ENCODE measurements at regions not wholly inside any gene's neighbourhood (a gene's known extent, or its start where the extent isn't known, plus 50 kb on each side); places are given as distances from the start of the nearest gene placed in this dataset.

DNA sequence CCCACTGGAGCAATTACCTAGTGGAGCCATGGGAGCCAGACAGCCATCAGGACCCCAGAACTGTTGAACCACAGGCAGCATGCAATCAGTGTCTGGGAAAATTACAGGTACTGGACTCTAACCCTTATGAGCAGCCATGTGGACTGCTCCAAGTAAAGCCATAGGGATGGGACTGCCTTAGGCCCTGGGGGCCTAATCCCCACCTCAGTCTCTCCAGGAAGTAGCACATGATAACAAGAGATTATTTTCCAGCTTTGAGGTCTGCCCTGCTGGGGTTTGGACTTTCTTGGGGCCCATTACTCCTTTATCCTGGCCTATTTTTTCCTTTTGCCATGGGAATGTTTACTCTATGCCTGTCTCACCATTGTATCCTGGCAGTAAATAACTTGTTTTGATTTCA, 226.8 kb downstream of the AEBP2 start:
- TF ChIP-seq, protein P1, sequence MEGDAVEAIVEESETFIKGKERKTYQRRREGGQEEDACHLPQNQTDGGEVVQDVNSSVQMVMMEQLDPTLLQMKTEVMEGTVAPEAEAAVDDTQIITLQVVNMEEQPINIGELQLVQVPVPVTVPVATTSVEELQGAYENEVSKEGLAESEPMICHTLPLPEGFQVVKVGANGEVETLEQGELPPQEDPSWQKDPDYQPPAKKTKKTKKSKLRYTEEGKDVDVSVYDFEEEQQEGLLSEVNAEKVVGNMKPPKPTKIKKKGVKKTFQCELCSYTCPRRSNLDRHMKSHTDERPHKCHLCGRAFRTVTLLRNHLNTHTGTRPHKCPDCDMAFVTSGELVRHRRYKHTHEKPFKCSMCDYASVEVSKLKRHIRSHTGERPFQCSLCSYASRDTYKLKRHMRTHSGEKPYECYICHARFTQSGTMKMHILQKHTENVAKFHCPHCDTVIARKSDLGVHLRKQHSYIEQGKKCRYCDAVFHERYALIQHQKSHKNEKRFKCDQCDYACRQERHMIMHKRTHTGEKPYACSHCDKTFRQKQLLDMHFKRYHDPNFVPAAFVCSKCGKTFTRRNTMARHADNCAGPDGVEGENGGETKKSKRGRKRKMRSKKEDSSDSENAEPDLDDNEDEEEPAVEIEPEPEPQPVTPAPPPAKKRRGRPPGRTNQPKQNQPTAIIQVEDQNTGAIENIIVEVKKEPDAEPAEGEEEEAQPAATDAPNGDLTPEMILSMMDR (IDR thresholded peaks at IDR 0.05 in 2 of 3, conservative IDR thresholded peaks at IDR 0.05 in 1 of 3; ENCODE audit: insufficient read depth in 2 of 3, low read depth in 1 of 3, low read length in 3 of 3): no peak
- TF ChIP-seq CHD2 (IDR thresholded peaks at IDR 0.05; ENCODE audit: low read depth, low read length) (no peak), SP2 (IDR thresholded peaks at IDR 0.05; ENCODE audit: extremely low read depth, low read depth, low read length, poor library complexity, severe bottlenecking) (no peak), KHSRP (IDR thresholded peaks at IDR 0.05) (no peak), RCOR1 (IDR thresholded peaks at IDR 0.05; ENCODE audit: borderline replicate concordance in 1 of 2, low read depth in 2 of 2, low read length in 2 of 2) (no peak), CBFB (CRISPR knock-in tag; IDR thresholded peaks at IDR 0.05) (no peak), ETV5 (CRISPR knock-in tag; IDR thresholded peaks at IDR 0.05; ENCODE audit: low read depth) (no peak)

Measured in K562 (cell line).